Keratinocyte (primary cell): ENCODE measurements at regions not wholly inside any gene's neighbourhood (a gene's known extent, or its start where the extent isn't known, plus 50 kb on each side); places are given as distances from the start of the nearest gene placed in this dataset.

Source experiments
- DNase-seq: peaks from one replicate; pipeline ENCODE4 v3.0.0-alpha.2; 2011; ENCODE audit warnings: low read depth, missing footprints, low spot score
- FAIRE-seq: peaks from 2 replicates; lab custom pipeline; 2011; peaks lifted over from hg19 to GRCh38; lab: Jason Lieb, UNC
- H2AFZ ChIP-seq: 2 replicates; pipeline ENCODE4 v1.6.0; 2012; ENCODE audit warnings: low read length, control low read depth, inconsistent platforms; ENCODE audit not compliant: control insufficient read depth
- H3K27ac ChIP-seq: 2 replicates; pipeline ENCODE4 v1.5.1; 2011; ENCODE audit warnings: low read length; ENCODE audit not compliant: control insufficient read depth, insufficient read depth
- H3K27me3 ChIP-seq: 3 replicates; pipeline ENCODE4 v1.6.0; 2011; ENCODE audit warnings: low read length; ENCODE audit not compliant: control insufficient read depth, insufficient read depth; ENCODE audit errors: extremely low read depth
- H3K36me3 ChIP-seq, 2 experiments: 2 replicates in 1 of 2; 3 replicates in 1 of 2; pipeline ENCODE4 v1.5.1; 2011; ENCODE audit warnings: low read length in 2 of 2, mild to moderate bottlenecking in 1 of 2; ENCODE audit not compliant: control insufficient read depth in 2 of 2, insufficient read depth in 2 of 2; ENCODE audit errors: extremely low read depth in 1 of 2
- H3K4me1 ChIP-seq: 3 replicates; pipeline ENCODE4 v1.5.1; 2011; ENCODE audit warnings: low read length; ENCODE audit not compliant: control insufficient read depth, insufficient read depth; ENCODE audit errors: extremely low read depth
- H3K4me2 ChIP-seq: 3 replicates; pipeline ENCODE4 v1.6.0; 2011; ENCODE audit warnings: low read depth, low read length; ENCODE audit not compliant: control insufficient read depth, insufficient read depth; ENCODE audit errors: extremely low read depth
- H3K4me3 ChIP-seq, 3 experiments: fragments of 200-600 bp in 1 of 3; sonication (generic) in 1 of 3; 2 replicates in 2 of 3; 3 replicates in 1 of 3; pipeline ENCODE4 v1.5.1; 2011 to 2016; ENCODE audit warnings: low read length in 3 of 3, mild to moderate bottlenecking in 3 of 3, control low read depth in 2 of 3, inconsistent platforms in 1 of 3, low read depth in 1 of 3, mixed read lengths in 1 of 3, mixed run types in 1 of 3, moderate library complexity in 1 of 3; ENCODE audit not compliant: control insufficient read depth in 2 of 3, insufficient read depth in 2 of 3; ENCODE audit errors: extremely low read depth in 1 of 3
- H3K79me2 ChIP-seq: 2 replicates; pipeline ENCODE4 v1.6.0; 2012; ENCODE audit warnings: low read length; ENCODE audit not compliant: control insufficient read depth, insufficient read depth
- H3K9ac ChIP-seq: 3 replicates; pipeline ENCODE4 v1.6.0; 2011; ENCODE audit warnings: low read length; ENCODE audit not compliant: control insufficient read depth, insufficient read depth; ENCODE audit errors: extremely low read depth
- H3K9me1 ChIP-seq: 3 replicates; pipeline ENCODE4 v1.6.0; 2011; ENCODE audit warnings: low read length; ENCODE audit not compliant: control insufficient read depth, insufficient read depth; ENCODE audit errors: extremely low read depth
- H3K9me3 ChIP-seq: 2 replicates; pipeline ENCODE4 v1.5.1; 2012; ENCODE audit warnings: low read depth, low read length; ENCODE audit not compliant: control insufficient read depth
- H4K20me1 ChIP-seq: 3 replicates; pipeline ENCODE4 v1.6.0; 2011; ENCODE audit warnings: low read length; ENCODE audit not compliant: control insufficient read depth, insufficient read depth; ENCODE audit errors: extremely low read depth
- CTCF ChIP-seq, 3 experiments: IDR thresholded peaks in 1 of 3; conservative IDR thresholded peaks in 1 of 3; optimal IDR thresholded peaks in 1 of 3; 2 replicates in 2 of 3; 3 replicates in 1 of 3; pipeline versions ENCODE3 to v1.5.1; 2011; ENCODE audit warnings: low read length in 3 of 3, mild to moderate bottlenecking in 3 of 3, moderate library complexity in 2 of 3, control low read depth in 1 of 3, inconsistent platforms in 1 of 3; ENCODE audit not compliant: insufficient read depth in 2 of 3; ENCODE audit errors: extremely low read depth in 1 of 3
- EZH2 ChIP-seq: IDR thresholded peaks from one replicate; pipeline ENCODE4 v1.6.1; 2012; ENCODE audit warnings: inconsistent platforms, mild to moderate bottlenecking, low read length, moderate library complexity
- dilution Hi-C: fragments of 300-500 bp; cut with MboI; formaldehyde crosslinking; loops from one replicate; pipeline ENCODE4 v1.7.0; 2020; ENCODE audit warnings: low sequenced_read_pairs; ENCODE audit not compliant: extremely low pct_ligation_motif_present

- H4K20me1 ChIP-seq: no peaks in the 10 kb centered on the region
- dilution Hi-C loops: no loop called here
- no peaks in the 10 kb centered on the region for H3K79me2 ChIP-seq
- H3K27ac ChIP-seq: no peak overlapping the region
- H3K9me3 ChIP-seq: no peaks in the 10 kb centered on the region
- H3K9me1 ChIP-seq: no peaks in the 10 kb centered on the region
- H3K9ac ChIP-seq: no peak overlapping the region
- H3K4me3 ChIP-seq: no peak overlapping the region
- DNase-seq (no peak), FAIRE-seq (no peak)
- no peaks in the 10 kb centered on the region for H3K4me1 ChIP-seq
- H2AFZ ChIP-seq: no peak overlapping the region
- TF ChIP-seq CTCF (optimal IDR thresholded peaks at IDR 0.05 in 1 of 3, IDR thresholded peaks at IDR 0.05 in 1 of 3, conservative IDR thresholded peaks at IDR 0.05 in 1 of 3; ENCODE audit: extremely low read depth in 1 of 3, insufficient read depth in 2 of 3, low read length in 3 of 3) (no peak), EZH2 (no peak)
- no peaks in the 10 kb centered on the region for H3K36me3 ChIP-seq
- H3K27me3 ChIP-seq: peaks cover 4% of the 10 kb centered on the region
- H3K4me2 ChIP-seq: no peak overlapping the region
Measured at GRCh38 chr1:168442931-168443330, 100.9 kb downstream of the XCL2 start.

DNA sequence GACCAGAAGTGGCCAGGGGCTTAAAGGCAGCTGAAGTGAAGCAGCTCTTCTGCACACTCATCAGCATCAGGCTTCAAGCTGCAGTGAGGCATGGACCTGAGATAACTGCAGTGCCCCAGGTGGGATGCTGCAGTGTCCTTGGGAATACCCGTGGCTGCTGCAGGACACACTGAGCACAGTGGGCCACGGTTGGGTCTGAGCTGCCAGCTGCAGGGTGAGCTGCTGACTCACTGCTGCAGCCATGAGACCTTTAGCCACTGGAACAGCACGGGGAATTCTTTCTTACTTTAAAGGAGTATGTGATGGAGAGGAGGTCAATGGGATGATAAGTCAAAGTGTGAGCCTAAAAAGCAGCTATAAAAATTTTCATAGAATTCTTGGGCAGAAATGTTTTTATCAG lies 102.1 kb downstream of the XCL2 start:
- H3K9me3 ChIP-seq: no peaks in the 10 kb centered on the region
- TF ChIP-seq CTCF (optimal IDR thresholded peaks at IDR 0.05 in 1 of 3, IDR thresholded peaks at IDR 0.05 in 1 of 3, conservative IDR thresholded peaks at IDR 0.05 in 1 of 3; ENCODE audit: extremely low read depth in 1 of 3, insufficient read depth in 2 of 3, low read length in 3 of 3) (no peak), EZH2 (no peak)
- no peaks in the 10 kb centered on the region for H4K20me1 ChIP-seq
- no peak overlapping the region for H2AFZ ChIP-seq
- H3K79me2 ChIP-seq: no peaks in the 10 kb centered on the region
- H3K4me2 ChIP-seq: no peak overlapping the region
- peaks cover 5% of the 10 kb centered on the region for H3K27me3 ChIP-seq
- H3K9me1 ChIP-seq: no peaks in the 10 kb centered on the region
- no peak overlapping the region for H3K9ac ChIP-seq
- DNase-seq (no peak), FAIRE-seq (no peak)
- no peaks in the 10 kb centered on the region for H3K4me1 ChIP-seq
- no peak overlapping the region for H3K27ac ChIP-seq
- H3K4me3 ChIP-seq: no peak overlapping the region
- no peaks in the 10 kb centered on the region for H3K36me3 ChIP-seq
- dilution Hi-C loops: no loop called here
